NOMO-1 (cell line): ENCODE measurements at regions not wholly inside any gene's neighbourhood (a gene's known extent, or its start where the extent isn't known, plus 50 kb on each side); places are given as distances from the start of the nearest gene placed in this dataset.

Source experiments
- DNase-seq, 2 experiments: peaks; one replicate each; lab custom pipeline; 2025; ENCODE audit not compliant: unreplicated experiment in 2 of 2; lab: John Stamatoyannopoulos, UW

- DNase-seq = peak in 1 of 2 experiments; percentile 32
Observed at GRCh38 chrX:39802354-39802753, 295.4 kb downstream of the BCOR start.

DNA sequence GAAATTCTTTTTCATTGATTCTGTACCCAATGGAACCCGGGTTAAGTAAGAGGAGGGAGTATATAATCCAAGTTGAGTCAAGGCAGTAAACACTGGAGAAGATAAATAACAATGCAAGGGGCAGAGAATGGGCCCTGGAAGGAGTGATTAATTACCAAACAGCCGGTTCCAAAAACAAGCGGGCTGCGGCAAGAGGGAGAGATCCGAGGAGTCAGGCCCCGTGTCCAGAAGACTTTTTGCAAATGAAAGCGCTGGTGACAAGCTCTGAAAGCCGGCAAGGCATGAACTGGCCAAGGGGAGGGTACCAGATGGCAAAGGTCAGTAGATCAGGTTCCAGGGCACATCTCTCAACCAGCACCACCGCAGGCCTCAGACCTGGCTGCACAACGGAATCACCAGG lies 294.9 kb downstream of the BCOR start:
- no peak for DNase-seq

- no peak for DNase-seq
Observed at GRCh38 chrX:39805022-39805421, 292.7 kb downstream of the BCOR start.

DNA sequence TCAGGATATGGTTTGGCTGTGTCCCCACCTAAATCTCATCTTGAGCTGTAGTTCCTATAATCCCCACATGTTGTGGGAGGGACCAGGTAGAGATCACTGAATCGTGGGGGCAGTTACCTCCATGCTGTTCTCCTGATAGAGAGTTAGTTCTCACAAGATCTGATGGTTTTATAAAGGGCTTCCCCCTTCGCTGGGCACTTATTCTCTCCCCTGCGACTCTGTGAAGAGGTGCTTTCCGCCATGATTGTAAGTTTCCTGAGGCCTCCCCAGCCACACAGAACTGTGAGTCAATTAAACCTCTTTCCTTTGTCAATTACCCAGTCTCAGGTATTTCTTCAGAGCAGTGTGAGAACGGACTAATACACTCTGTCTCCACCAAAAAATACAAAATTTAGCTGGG lies 291.9 kb downstream of the BCOR start:
- DNase-seq = no peak

GRCh38 chrX:39808471-39808917 lies 289.3 kb downstream of the BCOR start:
- no peak for DNase-seq

- DNase-seq = no peak
Observed at GRCh38 chrX:39809331-39809730, 288.4 kb downstream of the BCOR start.

DNA sequence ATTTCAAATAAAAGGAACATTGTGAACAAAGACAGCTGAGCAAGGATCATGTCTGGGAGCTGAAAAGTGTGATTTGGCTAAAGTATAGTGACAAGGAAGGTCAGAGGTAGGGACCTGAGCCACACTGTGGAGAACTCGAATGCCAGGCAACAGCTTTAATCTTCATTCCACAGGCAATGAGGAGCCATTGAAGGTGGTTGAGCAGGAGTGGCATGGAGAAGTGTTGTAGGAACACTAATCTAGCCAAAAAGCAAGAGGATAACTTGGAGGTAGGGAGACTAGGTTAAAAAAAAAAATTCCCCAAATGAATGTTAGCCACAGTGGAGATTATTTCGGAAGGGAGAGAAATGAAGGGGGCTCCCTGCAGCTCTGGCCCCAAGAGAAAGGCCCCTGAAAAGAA lies 286.9 kb downstream of the BCOR start:
- no peak for DNase-seq

- DNase-seq = no peak
Observed at GRCh38 chrX:39811376-39811775, 286.4 kb downstream of the BCOR start.

DNA sequence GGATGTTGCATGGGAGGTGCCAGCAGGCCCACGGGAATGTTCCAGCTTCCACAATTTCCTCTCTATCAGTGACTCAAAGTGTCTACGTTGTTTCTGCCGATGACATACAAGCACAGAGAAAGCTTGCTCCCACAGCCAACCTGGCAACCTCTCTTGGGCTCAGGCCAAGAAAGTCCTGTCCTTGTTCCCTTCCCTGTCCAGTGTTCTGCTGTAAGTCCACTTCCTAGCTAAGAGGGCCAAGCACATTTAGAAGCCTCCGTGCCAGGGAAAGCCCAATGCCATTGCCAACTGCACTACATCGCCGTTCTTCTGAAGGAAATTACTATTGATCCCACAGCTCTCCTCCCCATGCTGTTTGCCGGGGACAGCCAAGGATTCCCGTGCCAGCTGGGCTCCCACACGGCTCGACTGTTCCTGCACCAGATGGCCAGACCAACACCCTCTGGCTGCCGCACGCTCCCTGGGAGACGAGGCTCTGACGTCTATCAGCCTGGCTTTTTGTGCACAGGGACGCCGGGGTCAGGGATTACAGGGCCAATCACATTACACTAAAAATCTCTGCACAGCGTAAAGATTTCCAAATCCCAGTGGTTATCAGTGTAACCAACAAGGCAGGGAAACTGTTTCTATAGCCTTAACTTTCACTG lies 284.0 kb downstream of the BCOR start:
- DNase-seq = no peak

DNA sequence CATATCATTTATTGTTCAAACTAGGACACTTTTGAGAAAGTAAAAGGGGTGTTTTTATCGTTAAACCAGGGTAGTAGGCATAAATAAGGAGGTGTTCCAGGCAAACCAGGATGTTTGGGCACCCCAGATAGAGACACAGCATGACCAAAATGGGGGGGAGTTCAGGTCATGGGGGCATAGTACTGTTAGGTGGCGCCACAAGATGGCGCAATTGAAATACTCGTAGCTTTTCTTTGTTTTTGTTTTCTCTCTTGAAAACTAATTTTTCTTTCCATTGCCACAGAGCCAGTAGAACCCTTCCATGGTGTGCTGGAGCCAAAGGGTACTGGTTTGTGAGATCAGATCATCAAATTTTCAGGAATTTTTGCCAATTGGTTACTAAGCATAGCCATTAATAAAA lies 283.4 kb downstream of the BCOR start:
- peak; percentile 19 to 27 for DNase-seq

- DNase-seq = peak; percentile 33 to 35
Observed at GRCh38 chrX:39815631-39816030, 282.1 kb downstream of the BCOR start.

GRCh38 chrX:39816871-39817731 lies 280.7 kb downstream of the BCOR start:
- no peak for DNase-seq

DNA sequence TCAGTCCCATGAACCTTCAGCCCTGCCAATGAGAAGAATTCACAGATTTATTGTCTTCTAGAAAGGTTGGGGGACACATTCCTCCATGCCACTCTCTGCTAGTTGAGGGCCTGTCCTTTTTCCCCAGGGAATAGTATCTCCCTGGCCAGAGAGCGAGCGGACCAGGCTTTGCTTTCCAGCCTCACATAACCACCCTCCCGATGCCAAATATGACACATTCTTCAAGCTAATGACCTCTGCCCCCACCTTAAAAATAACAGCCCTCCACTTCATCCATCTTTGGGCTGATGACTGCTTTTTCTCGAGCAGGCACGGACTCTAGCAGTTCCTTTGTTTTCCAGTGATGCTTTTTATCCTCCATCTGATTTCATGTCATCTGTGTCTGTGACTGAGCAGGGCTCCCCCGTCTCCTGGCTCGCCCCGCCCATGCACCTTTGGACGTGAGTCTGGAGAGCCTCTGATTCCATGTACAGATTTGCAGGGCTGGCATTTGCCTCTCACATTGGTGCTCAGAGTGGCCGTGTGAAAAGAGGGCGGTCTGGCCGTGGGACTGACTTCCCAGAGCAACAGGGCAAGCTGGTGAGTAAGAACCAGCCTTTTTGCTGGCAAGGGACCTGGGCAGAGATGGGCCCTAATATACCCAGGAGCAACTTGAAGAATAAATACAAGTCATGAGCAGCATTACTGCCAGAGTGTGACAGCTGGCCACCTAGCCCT lies 279.8 kb downstream of the BCOR start:
- no peak for DNase-seq

DNA sequence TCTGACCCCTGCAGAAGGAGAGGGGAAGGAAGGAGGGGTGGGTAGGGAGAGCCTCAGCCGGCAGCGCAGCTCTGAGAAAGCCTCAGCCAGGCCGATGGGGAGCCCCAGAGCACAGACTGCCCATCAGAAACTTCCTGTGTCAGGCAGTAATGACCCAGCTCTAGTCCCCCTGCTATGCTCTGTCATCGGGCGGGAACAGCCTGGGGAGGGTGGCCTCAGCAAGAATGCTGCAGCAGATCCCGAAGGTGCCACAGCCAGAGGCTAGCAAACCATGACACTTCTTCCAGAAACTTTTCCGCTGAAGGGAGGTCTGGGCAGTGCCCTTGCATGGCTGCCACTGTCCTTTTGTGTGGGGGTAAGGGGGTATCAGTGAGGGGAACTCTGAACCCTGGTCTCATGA lies 279.0 kb downstream of the BCOR start:
- DNase-seq = no peak

- no peak for DNase-seq
Observed at GRCh38 chrX:39819921-39820849, 277.6 kb downstream of the BCOR start.

GRCh38 chrX:39820938-39821708 lies 276.6 kb downstream of the BCOR start:
- DNase-seq = no peak

DNA sequence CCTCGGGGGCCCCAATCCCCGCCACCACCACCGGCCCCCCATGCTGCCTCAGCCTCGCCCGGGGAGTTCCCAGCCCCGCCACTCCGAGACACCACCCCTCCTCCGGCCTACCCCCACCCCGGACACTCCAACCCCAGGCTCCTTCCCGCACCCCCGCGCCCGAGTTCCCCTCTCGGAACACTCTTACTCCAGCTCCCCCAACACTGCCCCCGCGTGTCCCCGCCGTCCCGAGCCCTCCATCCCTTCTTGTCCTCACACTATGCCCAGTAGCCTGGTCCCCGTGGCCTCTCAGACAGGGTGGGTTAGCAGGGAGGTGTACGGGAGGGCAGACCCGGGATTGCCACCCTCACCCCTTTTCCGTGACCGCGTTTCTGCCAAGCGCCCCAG lies 276.1 kb downstream of the BCOR start:
- DNase-seq = no peak

GRCh38 chrX:39822133-39822748 lies 275.5 kb downstream of the BCOR start:
- DNase-seq = no peak

- DNase-seq = no peak
Observed at GRCh38 chrX:39823424-39823823, 274.3 kb downstream of the BCOR start.
